ENCODE measurements at regions not wholly inside any gene's neighbourhood (a gene's known extent, or its start where the extent isn't known, plus 50 kb on each side); places are given as distances from the start of the nearest gene placed in this dataset.
"Not testable (repeated sequence)": the region's sequence is repeated elsewhere in the genome, so short reads cannot be mapped to it uniquely, and the experiment has no call there.

DNA sequence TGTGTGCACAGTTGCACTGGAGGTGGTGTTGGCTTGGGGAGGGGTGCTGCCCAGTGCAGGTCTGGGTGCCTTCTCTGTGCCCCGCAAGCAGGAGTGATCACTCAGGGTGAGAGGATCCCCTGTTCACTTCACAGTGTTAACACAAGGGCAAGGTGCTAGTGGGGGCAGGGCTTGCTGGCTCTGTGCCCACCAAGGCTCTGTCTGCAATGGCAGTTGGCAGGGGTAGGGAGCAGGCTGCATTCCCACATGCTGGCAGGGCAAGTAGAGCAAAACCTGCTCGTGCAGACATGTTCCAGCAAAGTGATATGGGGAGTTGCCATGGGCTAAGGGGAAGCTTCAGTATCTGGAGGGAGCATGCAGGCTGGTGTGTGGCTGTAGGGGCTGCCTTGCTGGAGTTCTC, 428.0 kb downstream of the ZNF674 start (continued):
- TF ChIP-seq, protein P1, sequence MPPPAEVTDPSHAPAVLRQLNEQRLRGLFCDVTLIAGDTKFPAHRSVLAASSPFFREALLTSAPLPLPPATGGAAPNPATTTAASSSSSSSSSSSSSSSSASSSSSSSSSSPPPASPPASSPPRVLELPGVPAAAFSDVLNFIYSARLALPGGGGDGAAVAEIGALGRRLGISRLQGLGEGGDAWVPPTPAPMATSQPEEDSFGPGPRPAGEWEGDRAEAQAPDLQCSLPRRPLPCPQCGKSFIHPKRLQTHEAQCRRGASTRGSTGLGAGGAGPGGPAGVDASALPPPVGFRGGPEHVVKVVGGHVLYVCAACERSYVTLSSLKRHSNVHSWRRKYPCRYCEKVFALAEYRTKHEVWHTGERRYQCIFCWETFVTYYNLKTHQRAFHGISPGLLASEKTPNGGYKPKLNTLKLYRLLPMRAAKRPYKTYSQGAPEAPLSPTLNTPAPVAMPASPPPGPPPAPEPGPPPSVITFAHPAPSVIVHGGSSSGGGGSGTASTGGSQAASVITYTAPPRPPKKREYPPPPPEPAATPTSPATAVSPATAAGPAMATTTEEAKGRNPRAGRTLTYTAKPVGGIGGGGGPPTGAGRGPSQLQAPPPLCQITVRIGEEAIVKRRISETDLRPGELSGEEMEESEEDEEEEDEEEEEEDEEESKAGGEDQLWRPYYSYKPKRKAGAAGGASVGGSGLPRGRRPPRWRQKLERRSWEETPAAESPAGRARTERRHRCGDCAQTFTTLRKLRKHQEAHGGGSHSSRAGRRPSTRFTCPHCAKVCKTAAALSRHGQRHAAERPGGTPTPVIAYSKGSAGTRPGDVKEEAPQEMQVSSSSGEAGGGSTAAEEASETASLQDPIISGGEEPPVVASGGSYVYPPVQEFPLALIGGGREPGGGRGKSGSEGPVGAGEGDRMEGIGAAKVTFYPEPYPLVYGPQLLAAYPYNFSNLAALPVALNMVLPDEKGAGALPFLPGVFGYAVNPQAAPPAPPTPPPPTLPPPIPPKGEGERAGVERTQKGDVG (CRISPR knock-in tag; IDR thresholded peaks at IDR 0.05; ENCODE audit: borderline replicate concordance): no peak

DNA sequence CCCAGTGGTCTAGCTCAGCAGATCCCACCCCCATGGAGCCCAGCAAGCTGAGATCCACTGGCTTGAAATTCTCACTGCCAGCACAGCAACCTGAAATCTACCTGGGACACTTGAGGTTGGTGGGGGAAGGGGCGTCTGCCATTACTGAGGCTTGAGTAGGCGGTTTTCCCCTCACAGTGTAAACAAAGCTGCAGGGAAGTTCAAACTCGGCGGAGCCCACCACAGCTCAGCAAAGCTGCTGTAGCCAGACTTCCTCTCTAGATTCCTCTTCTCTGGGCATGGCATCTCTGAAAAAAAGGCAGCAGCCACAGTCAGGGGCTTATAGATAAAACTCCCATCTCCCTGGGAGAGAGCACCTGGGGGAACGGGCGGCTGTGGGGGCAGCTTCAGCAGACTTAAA, 457.9 kb downstream of the ZNF674 start:
- in situ Hi-C loops (cut with HindIII; ENCODE audit: extremely low pct_ligation_motif_present, low pct_unique_long_range_greater_than_20kb); POLR2A ChIA-PET; H3K9me3 ChIP-seq (ENCODE audit: low read length); H3K4me1 ChIP-seq (ENCODE audit: insufficient read depth, low read length); H2AFZ ChIP-seq (ENCODE audit: low read length); H3K9ac ChIP-seq (ENCODE audit: insufficient read depth, low read depth, low read length); H3K36me3 ChIP-seq (replicated peaks in 1 of 2; ENCODE audit: control insufficient read depth in 1 of 2, insufficient read depth in 2 of 2, low read length in 2 of 2); H3K27ac ChIP-seq (ENCODE audit: extremely low read length, insufficient read depth, low read length); intact Hi-C loops (cut with micrococcal nuclease; ENCODE audit: unreplicated experiment); H3K27me3 ChIP-seq (ENCODE audit: control insufficient read depth in 1 of 2, insufficient read depth in 2 of 2, low read length in 2 of 2); H3K4me2 ChIP-seq (ENCODE audit: low read depth, low read length); DNase-seq (ENCODE audit: low spot score); H3K79me2 ChIP-seq (ENCODE audit: insufficient read depth, low read length); ATAC-seq; H4K20me1 ChIP-seq (ENCODE audit: insufficient read depth, low read length); H3K4me3 ChIP-seq (replicated peaks in 1 of 3; ENCODE audit: insufficient read depth in 1 of 3, low read depth in 2 of 3, low read length in 3 of 3); BruUV-seq (replicated peaks); FAIRE-seq; CTCF ChIA-PET (ENCODE audit: low intra/inter-chr PET ratio, low total read pairs): not testable (repeated sequence)
- no CpG with 5 or more reads among the region's 6 CpGs for WGBS (ENCODE audit: low lambda C conversion rate)

DNA sequence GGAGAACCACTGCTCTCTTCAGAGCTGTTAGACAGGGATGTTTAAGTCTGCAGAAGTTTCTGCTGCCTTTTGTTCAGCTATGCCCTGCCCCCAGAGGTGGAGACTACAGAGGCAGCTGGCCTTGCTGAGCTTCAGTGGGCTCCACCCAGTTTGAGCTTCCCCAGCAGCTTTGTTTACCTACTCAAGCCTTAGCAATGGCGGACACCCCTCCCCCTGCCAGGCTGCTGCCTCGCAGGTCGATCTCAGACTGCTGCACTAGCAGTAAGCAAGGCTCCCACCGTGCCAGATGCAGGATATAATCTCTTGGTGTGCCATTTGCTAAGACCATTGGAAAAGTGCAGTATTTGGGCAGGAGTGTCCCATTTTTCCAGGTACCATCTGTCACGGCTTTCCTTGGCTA, 465.1 kb downstream of the ZNF674 start:
- WGBS (ENCODE audit: low lambda C conversion rate): 0% methylated on average over 1 of the region's 5 CpGs
- H4K20me1 ChIP-seq (ENCODE audit: insufficient read depth, low read length); H2AFZ ChIP-seq (ENCODE audit: low read length); H3K27ac ChIP-seq (ENCODE audit: extremely low read length, insufficient read depth, low read length); FAIRE-seq; H3K79me2 ChIP-seq (ENCODE audit: insufficient read depth, low read length); BruUV-seq (replicated peaks); H3K27me3 ChIP-seq (ENCODE audit: control insufficient read depth in 1 of 2, insufficient read depth in 2 of 2, low read length in 2 of 2); intact Hi-C loops (cut with micrococcal nuclease; ENCODE audit: unreplicated experiment); H3K9ac ChIP-seq (ENCODE audit: insufficient read depth, low read depth, low read length); ATAC-seq; in situ Hi-C loops (cut with HindIII; ENCODE audit: extremely low pct_ligation_motif_present, low pct_unique_long_range_greater_than_20kb); H3K36me3 ChIP-seq (replicated peaks in 1 of 2; ENCODE audit: control insufficient read depth in 1 of 2, insufficient read depth in 2 of 2, low read length in 2 of 2); H3K9me3 ChIP-seq (ENCODE audit: low read length); H3K4me1 ChIP-seq (ENCODE audit: insufficient read depth, low read length); CTCF ChIA-PET (ENCODE audit: low intra/inter-chr PET ratio, low total read pairs): not testable (repeated sequence)
- POLR2A ChIA-PET: interaction anchor here (1.2 kb wide), 1 partner anchor 246 kb away, joined by 5 read pairs; no protein-coding TSS in a partner anchor
- peak; percentile 28 for DNase-seq (ENCODE audit: low spot score)
- H3K4me3 ChIP-seq (replicated peaks in 1 of 3; ENCODE audit: insufficient read depth in 1 of 3, low read depth in 2 of 3, low read length in 3 of 3): peak overlapping the region in 2 of 3 experiments; percentile 6 to 28; a peak in 3 of 6 replicates
- peak overlapping the region; percentile 51 for H3K4me2 ChIP-seq (ENCODE audit: low read depth, low read length)
- TF ChIP-seq YY1 (IDR thresholded peaks at IDR 0.05; ENCODE audit: insufficient read depth, insufficient replicate concordance, low read depth, low read length) (peak; percentile 41), POGZ (CRISPR knock-in tag; IDR thresholded peaks at IDR 0.05) (0 out of 2 replicates have a peak, but pooled peaks have one; percentile 36), ZMYM4 (CRISPR knock-in tag; IDR thresholded peaks at IDR 0.05) (0 out of 2 replicates have a peak, but pooled peaks have one; percentile 24), TARDBP (CRISPR knock-in tag; IDR thresholded peaks at IDR 0.05) (0 out of 2 replicates have a peak, but pooled peaks have one; percentile 17)
- TF ChIP-seq, protein P2, sequence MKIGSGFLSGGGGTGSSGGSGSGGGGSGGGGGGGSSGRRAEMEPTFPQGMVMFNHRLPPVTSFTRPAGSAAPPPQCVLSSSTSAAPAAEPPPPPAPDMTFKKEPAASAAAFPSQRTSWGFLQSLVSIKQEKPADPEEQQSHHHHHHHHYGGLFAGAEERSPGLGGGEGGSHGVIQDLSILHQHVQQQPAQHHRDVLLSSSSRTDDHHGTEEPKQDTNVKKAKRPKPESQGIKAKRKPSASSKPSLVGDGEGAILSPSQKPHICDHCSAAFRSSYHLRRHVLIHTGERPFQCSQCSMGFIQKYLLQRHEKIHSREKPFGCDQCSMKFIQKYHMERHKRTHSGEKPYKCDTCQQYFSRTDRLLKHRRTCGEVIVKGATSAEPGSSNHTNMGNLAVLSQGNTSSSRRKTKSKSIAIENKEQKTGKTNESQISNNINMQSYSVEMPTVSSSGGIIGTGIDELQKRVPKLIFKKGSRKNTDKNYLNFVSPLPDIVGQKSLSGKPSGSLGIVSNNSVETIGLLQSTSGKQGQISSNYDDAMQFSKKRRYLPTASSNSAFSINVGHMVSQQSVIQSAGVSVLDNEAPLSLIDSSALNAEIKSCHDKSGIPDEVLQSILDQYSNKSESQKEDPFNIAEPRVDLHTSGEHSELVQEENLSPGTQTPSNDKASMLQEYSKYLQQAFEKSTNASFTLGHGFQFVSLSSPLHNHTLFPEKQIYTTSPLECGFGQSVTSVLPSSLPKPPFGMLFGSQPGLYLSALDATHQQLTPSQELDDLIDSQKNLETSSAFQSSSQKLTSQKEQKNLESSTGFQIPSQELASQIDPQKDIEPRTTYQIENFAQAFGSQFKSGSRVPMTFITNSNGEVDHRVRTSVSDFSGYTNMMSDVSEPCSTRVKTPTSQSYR (CRISPR knock-in tag; IDR thresholded peaks at IDR 0.05; ENCODE audit: borderline replicate concordance): peak; percentile 78; the same call in 1 of the 2 replicates
